HepG2 (cell line): ENCODE measurements at regions not wholly inside any gene's neighbourhood (a gene's known extent, or its start where the extent isn't known, plus 50 kb on each side); places are given as distances from the start of the nearest gene placed in this dataset.

Source experiments
- CREB1 ChIP-seq, 2 experiments: fragments of 450-650 bp in 1 of 2; IDR thresholded peaks; 2 replicates each; pipeline ENCODE4 v1.6.1; 2016 to 2017; ENCODE audit warnings: control low read depth in 1 of 2, mild to moderate bottlenecking in 1 of 2, missing compliant biosample characterization in 1 of 2, missing genetic modification characterization in 1 of 2
- ELF1 ChIP-seq: sonication (generic); formaldehyde crosslinking; IDR thresholded peaks from 2 replicates; pipeline ENCODE4 v1.4.0; 2020; ENCODE audit warnings: missing genetic modification reagents
- HDAC1 ChIP-seq: sonication (generic); formaldehyde crosslinking; IDR thresholded peaks from 2 replicates; pipeline ENCODE4 v1.5.1; 2020; ENCODE audit warnings: mild to moderate bottlenecking, missing genetic modification reagents
- HOXA5 ChIP-seq: sonication (generic); formaldehyde crosslinking; IDR thresholded peaks from 2 replicates; pipeline ENCODE4 v1.4.0; 2020; ENCODE audit warnings: missing genetic modification reagents
- NR2F2 ChIP-seq: IDR thresholded peaks from 2 replicates; pipeline ENCODE4 v1.6.1; 2012; ENCODE audit warnings: low read depth, inconsistent platforms, borderline replicate concordance
- RCOR2 ChIP-seq: IDR thresholded peaks from 2 replicates; pipeline ENCODE4 v1.6.1; 2016; ENCODE audit warnings: missing biosample characterization, missing genetic modification reagents
- RFXAP ChIP-seq: sonication (generic); formaldehyde crosslinking; IDR thresholded peaks from 2 replicates; pipeline ENCODE4 v1.4.0; 2020; ENCODE audit warnings: missing genetic modification reagents, borderline replicate concordance
- SP140L ChIP-seq: sonication (generic); formaldehyde crosslinking; IDR thresholded peaks from 2 replicates; pipeline ENCODE4 v1.4.0; 2020; ENCODE audit warnings: missing genetic modification reagents, borderline replicate concordance
- ZKSCAN1 ChIP-seq: fragments of 150-350 bp; IDR thresholded peaks from 2 replicates; pipeline ENCODE4 v1.6.1; 2014; ENCODE audit warnings: low read length
- ZNF136 ChIP-seq: sonication (generic); formaldehyde crosslinking; IDR thresholded peaks from 2 replicates; pipeline ENCODE4 v1.8.1; 2022; ENCODE audit warnings: low read depth, mild to moderate bottlenecking, moderate library complexity, missing genetic modification reagents
- ZNF709 ChIP-seq: sonication (generic); formaldehyde crosslinking; IDR thresholded peaks from 2 replicates; pipeline ENCODE4 v1.5.0; 2020; ENCODE audit warnings: mild to moderate bottlenecking, missing genetic modification reagents
- ZNF792 ChIP-seq: IDR thresholded peaks from 2 replicates; pipeline ENCODE4 v1.6.1; 2016
- TF ChIP-seq, protein P1 (sequence below): sonication (generic); formaldehyde crosslinking; IDR thresholded peaks from 2 replicates; pipeline ENCODE4 v1.4.0; 2020; ENCODE audit warnings: missing genetic modification reagents
- TF ChIP-seq, protein P2 (sequence below): sonication (generic); formaldehyde crosslinking; IDR thresholded peaks from 2 replicates; pipeline ENCODE4 v1.4.0; 2020; ENCODE audit warnings: mild to moderate bottlenecking, missing genetic modification reagents, borderline replicate concordance
- TF ChIP-seq, protein P3 (sequence below): sonication (generic); formaldehyde crosslinking; IDR thresholded peaks from 2 replicates; pipeline ENCODE4 v1.5.1; 2020; ENCODE audit warnings: mild to moderate bottlenecking, missing genetic modification reagents, borderline replicate concordance

DNA sequence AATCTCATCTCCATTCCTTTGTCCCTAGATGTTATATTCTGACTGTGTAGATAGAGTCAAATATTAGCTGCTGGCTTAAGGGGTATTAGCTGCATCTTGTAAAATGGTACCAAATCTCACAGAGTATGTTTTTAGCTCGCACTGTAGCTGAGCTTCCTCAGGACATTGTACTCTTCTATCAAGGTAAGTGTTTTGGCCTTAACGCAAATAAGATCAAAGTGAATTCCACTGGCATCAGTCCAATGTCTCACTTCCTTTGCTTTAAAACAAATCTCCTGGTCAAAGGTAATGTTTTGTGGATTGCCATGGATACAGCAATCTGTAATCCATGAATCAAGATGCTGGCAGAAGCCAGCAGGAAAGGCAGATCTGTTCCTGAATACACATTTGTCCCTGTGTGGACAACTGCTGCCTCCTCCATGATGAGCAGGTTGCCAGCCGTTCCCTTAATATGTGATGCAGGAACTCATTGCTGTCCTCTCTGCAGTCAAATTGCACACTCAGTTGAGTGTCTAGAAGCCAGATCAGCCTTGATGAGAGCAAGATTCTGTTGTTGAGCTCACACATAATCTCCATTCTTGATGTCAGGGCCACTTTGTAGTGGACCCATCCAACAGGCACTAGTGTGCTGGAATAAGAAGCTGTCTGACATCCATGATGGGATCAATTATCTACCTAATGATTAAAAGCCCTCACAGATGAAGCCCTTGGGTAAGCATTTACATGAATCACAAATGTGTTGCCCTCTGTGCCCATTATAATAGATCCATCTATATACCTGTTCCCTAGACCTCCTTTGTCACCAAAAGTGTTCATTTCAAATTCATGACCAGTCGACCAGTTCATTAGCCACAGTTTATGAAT is 96.6 kb upstream of the AGTR1 start (continued):
- TF ChIP-seq, protein P1, sequence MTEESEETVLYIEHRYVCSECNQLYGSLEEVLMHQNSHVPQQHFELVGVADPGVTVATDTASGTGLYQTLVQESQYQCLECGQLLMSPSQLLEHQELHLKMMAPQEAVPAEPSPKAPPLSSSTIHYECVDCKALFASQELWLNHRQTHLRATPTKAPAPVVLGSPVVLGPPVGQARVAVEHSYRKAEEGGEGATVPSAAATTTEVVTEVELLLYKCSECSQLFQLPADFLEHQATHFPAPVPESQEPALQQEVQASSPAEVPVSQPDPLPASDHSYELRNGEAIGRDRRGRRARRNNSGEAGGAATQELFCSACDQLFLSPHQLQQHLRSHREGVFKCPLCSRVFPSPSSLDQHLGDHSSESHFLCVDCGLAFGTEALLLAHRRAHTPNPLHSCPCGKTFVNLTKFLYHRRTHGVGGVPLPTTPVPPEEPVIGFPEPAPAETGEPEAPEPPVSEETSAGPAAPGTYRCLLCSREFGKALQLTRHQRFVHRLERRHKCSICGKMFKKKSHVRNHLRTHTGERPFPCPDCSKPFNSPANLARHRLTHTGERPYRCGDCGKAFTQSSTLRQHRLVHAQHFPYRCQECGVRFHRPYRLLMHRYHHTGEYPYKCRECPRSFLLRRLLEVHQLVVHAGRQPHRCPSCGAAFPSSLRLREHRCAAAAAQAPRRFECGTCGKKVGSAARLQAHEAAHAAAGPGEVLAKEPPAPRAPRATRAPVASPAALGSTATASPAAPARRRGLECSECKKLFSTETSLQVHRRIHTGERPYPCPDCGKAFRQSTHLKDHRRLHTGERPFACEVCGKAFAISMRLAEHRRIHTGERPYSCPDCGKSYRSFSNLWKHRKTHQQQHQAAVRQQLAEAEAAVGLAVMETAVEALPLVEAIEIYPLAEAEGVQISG = peak; percentile 52; the same call in 1 of the 2 replicates
- 0 out of 2 replicates have a peak, but pooled peaks have one; percentile 10 for TF ChIP-seq ZKSCAN1
- TF ChIP-seq RCOR2 = peak; percentile 93; the same call in 1 of the 2 replicates
- peak; percentile 38; the same call in 1 of the 2 replicates for TF ChIP-seq ZNF136 (CRISPR knock-in tag)
- TF ChIP-seq, protein P2, sequence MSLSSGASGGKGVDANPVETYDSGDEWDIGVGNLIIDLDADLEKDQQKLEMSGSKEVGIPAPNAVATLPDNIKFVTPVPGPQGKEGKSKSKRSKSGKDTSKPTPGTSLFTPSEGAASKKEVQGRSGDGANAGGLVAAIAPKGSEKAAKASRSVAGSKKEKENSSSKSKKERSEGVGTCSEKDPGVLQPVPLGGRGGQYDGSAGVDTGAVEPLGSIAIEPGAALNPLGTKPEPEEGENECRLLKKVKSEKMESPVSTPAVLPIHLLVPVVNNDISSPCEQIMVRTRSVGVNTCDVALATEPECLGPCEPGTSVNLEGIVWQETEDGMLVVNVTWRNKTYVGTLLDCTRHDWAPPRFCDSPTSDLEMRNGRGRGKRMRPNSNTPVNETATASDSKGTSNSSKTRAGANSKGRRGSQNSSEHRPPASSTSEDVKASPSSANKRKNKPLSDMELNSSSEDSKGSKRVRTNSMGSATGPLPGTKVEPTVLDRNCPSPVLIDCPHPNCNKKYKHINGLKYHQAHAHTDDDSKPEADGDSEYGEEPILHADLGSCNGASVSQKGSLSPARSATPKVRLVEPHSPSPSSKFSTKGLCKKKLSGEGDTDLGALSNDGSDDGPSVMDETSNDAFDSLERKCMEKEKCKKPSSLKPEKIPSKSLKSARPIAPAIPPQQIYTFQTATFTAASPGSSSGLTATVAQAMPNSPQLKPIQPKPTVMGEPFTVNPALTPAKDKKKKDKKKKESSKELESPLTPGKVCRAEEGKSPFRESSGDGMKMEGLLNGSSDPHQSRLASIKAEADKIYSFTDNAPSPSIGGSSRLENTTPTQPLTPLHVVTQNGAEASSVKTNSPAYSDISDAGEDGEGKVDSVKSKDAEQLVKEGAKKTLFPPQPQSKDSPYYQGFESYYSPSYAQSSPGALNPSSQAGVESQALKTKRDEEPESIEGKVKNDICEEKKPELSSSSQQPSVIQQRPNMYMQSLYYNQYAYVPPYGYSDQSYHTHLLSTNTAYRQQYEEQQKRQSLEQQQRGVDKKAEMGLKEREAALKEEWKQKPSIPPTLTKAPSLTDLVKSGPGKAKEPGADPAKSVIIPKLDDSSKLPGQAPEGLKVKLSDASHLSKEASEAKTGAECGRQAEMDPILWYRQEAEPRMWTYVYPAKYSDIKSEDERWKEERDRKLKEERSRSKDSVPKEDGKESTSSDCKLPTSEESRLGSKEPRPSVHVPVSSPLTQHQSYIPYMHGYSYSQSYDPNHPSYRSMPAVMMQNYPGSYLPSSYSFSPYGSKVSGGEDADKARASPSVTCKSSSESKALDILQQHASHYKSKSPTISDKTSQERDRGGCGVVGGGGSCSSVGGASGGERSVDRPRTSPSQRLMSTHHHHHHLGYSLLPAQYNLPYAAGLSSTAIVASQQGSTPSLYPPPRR (CRISPR knock-in tag) = peak; percentile 72
- TF ChIP-seq, protein P3, sequence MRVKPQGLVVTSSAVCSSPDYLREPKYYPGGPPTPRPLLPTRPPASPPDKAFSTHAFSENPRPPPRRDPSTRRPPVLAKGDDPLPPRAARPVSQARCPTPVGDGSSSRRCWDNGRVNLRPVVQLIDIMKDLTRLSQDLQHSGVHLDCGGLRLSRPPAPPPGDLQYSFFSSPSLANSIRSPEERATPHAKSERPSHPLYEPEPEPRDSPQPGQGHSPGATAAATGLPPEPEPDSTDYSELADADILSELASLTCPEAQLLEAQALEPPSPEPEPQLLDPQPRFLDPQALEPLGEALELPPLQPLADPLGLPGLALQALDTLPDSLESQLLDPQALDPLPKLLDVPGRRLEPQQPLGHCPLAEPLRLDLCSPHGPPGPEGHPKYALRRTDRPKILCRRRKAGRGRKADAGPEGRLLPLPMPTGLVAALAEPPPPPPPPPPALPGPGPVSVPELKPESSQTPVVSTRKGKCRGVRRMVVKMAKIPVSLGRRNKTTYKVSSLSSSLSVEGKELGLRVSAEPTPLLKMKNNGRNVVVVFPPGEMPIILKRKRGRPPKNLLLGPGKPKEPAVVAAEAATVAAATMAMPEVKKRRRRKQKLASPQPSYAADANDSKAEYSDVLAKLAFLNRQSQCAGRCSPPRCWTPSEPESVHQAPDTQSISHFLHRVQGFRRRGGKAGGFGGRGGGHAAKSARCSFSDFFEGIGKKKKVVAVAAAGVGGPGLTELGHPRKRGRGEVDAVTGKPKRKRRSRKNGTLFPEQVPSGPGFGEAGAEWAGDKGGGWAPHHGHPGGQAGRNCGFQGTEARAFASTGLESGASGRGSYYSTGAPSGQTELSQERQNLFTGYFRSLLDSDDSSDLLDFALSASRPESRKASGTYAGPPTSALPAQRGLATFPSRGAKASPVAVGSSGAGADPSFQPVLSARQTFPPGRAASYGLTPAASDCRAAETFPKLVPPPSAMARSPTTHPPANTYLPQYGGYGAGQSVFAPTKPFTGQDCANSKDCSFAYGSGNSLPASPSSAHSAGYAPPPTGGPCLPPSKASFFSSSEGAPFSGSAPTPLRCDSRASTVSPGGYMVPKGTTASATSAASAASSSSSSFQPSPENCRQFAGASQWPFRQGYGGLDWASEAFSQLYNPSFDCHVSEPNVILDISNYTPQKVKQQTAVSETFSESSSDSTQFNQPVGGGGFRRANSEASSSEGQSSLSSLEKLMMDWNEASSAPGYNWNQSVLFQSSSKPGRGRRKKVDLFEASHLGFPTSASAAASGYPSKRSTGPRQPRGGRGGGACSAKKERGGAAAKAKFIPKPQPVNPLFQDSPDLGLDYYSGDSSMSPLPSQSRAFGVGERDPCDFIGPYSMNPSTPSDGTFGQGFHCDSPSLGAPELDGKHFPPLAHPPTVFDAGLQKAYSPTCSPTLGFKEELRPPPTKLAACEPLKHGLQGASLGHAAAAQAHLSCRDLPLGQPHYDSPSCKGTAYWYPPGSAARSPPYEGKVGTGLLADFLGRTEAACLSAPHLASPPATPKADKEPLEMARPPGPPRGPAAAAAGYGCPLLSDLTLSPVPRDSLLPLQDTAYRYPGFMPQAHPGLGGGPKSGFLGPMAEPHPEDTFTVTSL (CRISPR knock-in tag) = peak; percentile 96
- TF ChIP-seq ELF1 (CRISPR knock-in tag) = peak; percentile 64
- 0 out of 2 replicates have a peak, but pooled peaks have one; percentile 65 for TF ChIP-seq HDAC1
- 0 out of 2 replicates have a peak, but pooled peaks have one; percentile 65 for TF ChIP-seq RFXAP (CRISPR knock-in tag)
- peak; percentile 82 for TF ChIP-seq NR2F2
- 0 out of 2 replicates have a peak, but pooled peaks have one; percentile 56 for TF ChIP-seq ZNF792
- TF ChIP-seq CREB1 (IDR thresholded peaks at IDR 0.05) = no peak
- TF ChIP-seq CREB1 (CRISPR knock-in tag; IDR thresholded peaks at IDR 0.05) = peak; percentile 60
- no peak for TF ChIP-seq SP140L (CRISPR knock-in tag)
- TF ChIP-seq HOXA5 = peak; percentile 76; the same call in 1 of the 2 replicates
- 0 out of 2 replicates have a peak, but pooled peaks have one; percentile 22 for TF ChIP-seq ZNF709 (CRISPR knock-in tag)
